Mesothelial cell of epicardium (in vitro differentiated cells): ENCODE measurements at regions not wholly inside any gene's neighbourhood (a gene's known extent, or its start where the extent isn't known, plus 50 kb on each side); places are given as distances from the start of the nearest gene placed in this dataset.

ENCODE experiments used
- DNase-seq, 2 experiments: peaks; one replicate each; pipeline ENCODE4 v3.0.0; 2021; ENCODE audit warnings: low spot score in 2 of 2; ENCODE audit not compliant: unreplicated experiment in 2 of 2
- H3K27ac Mint-ChIP-seq: 2 replicates; pipeline ENCODE4 v1.8.0; 2021; ENCODE audit warnings: mixed read lengths
- H3K27me3 Mint-ChIP-seq: 2 replicates; pipeline ENCODE4 v1.8.0; 2021; ENCODE audit warnings: low read depth, mixed read lengths
- H3K36me3 Mint-ChIP-seq: 2 replicates; pipeline ENCODE4 v1.8.0; 2021; ENCODE audit warnings: mixed read lengths
- H3K4me1 Mint-ChIP-seq: 2 replicates; pipeline ENCODE4 v1.8.0; 2021; ENCODE audit warnings: mixed read lengths
- H3K4me3 Mint-ChIP-seq: 2 replicates; pipeline ENCODE4 v1.8.0; 2021; ENCODE audit warnings: mild to moderate bottlenecking, moderate library complexity, mixed read lengths
- H3K9me3 Mint-ChIP-seq: 2 replicates; pipeline ENCODE4 v1.8.0; 2021; ENCODE audit warnings: mixed read lengths
- CTCF ChIP-seq: fragments of 200-600 bp; sonication (generic); IDR thresholded peaks from one replicate; pipeline ENCODE4 v1.5.0; 2021; ENCODE audit warnings: antibody characterized with exemption; ENCODE audit not compliant: unreplicated experiment

DNA sequence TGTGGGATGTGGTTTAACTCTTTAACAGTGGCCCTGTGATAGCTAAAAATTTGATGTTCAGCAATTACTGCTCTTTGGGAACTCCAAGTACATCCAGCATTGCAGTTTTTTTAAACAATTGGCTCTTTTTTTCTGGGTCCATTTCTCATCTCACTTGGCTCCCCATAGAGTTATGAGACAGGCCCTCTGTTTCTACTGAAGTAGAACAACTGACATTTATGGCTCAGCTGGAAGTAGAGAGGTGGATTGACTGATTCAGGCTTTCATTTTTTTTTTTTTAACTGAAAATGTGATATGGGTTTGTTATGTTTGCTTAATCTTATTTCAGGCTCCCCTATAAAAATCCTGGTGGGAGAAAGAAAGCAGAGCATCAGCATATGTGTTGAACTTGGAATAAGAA is 96.6 kb upstream of the CD180 start:
- H3K4me3 Mint-ChIP-seq, result no peak overlapping the region
- no peak for TF ChIP-seq CTCF
- H3K27me3 Mint-ChIP-seq, result no peaks in the 10 kb centered on the region
- peaks cover 11% of the 10 kb centered on the region for H3K4me1 Mint-ChIP-seq
- H3K27ac Mint-ChIP-seq, result no peak overlapping the region
- H3K9me3 Mint-ChIP-seq, result peaks cover under 1% of the 10 kb centered on the region
- H3K36me3 Mint-ChIP-seq, result no peaks in the 10 kb centered on the region
- DNase-seq, result no peak

DNA sequence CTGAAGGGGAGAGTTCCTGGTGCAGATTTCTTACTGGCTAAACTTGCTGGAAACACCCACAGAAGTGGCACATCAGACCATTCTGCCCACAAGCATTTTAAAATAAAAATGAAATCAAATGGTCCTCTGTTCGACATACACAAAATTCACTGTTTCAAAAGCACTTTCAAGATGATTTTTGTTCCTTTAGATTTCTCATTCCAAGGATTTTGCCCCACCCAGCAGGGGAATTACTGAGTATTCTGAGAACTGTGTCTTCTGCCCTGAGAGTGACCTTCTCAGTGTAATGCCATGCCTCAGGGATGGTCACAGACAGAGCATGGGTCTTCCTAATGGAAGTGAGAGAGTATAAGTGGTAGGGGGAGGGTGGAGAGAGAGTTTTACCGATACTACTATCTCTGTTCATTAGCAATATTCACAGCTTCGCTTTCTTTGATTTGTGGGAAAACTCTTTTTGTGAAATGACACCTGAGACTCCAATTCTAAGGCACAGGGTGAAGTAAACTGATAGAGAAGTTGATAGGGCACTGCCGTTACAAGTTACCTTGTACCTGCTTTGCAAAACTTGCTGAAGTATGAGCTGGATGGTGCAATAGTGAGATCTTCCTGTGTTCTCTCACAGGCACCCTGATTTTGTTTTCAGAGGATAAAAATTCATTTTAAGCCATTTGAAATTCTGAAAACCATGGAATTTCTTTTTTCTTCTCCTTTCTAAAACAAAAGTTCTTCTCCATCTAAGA is 95.8 kb upstream of the CD180 start:
- peaks cover 16% of the 10 kb centered on the region for H3K4me1 Mint-ChIP-seq
- no peaks in the 10 kb centered on the region for H3K36me3 Mint-ChIP-seq
- no peaks in the 10 kb centered on the region for H3K27me3 Mint-ChIP-seq
- no peak for DNase-seq
- H3K4me3 Mint-ChIP-seq, result no peak overlapping the region
- no peak overlapping the region for H3K27ac Mint-ChIP-seq
- H3K9me3 Mint-ChIP-seq, result no peaks in the 10 kb centered on the region
- no peak for TF ChIP-seq CTCF

DNA sequence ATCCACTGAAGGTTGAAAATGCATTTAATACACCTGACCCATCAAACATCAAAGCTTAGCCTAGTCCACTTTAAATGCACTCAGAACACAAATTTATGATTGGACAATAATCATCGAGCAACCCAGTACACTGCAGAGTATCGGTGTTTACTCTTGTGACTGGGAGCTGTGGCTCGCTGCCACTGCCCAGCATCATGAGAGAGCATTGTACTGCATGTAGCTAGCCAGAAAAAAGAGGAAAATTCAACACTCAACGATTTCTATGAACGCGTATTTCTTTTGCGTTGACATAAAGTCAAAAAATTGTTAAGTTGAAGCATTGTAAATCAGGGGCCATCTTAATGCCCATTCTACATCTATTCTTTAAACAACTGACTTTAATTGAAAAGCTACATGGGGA is 95.1 kb upstream of the CD180 start:
- Mint-ChIP-seq H3K36me3 (no peaks in the 10 kb centered on the region), H3K27ac (no peak overlapping the region), H3K9me3 (no peaks in the 10 kb centered on the region), H3K27me3 (no peaks in the 10 kb centered on the region), H3K4me1 (peaks cover 16% of the 10 kb centered on the region), H3K4me3 (no peak overlapping the region)
- TF ChIP-seq CTCF, result no peak
- DNase-seq, result no peak

DNA sequence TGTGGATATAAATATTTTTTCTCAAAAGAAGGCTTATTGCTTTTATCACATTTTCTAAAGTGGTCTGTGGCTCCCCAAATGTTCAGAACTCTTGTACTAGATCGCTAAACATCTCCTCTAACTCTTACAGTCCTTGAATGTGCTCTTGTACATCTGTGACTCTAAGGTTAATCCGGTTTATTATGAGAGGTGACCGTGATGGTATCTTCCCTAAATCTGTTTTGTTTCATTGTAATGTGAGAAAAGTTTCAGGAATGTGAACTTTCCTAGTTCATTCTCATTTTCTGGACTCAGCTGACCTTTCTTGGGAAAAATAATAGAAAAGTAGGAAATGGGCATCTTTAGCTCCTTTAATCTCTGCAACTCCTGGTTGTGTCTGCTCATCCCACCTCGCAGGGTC is 94.5 kb upstream of the CD180 start:
- Mint-ChIP-seq H3K4me1 (peaks cover 16% of the 10 kb centered on the region), H3K9me3 (no peaks in the 10 kb centered on the region), H3K27me3 (no peaks in the 10 kb centered on the region), H3K4me3 (no peak overlapping the region), H3K36me3 (no peaks in the 10 kb centered on the region), H3K27ac (no peak overlapping the region)
- TF ChIP-seq CTCF, result no peak
- no peak for DNase-seq

- H3K27ac Mint-ChIP-seq, result no peak overlapping the region
- no peaks in the 10 kb centered on the region for H3K27me3 Mint-ChIP-seq
- no peak overlapping the region for H3K4me3 Mint-ChIP-seq
- no peak for DNase-seq
- H3K4me1 Mint-ChIP-seq, result peaks cover 16% of the 10 kb centered on the region
- no peak for TF ChIP-seq CTCF
- no peaks in the 10 kb centered on the region for H3K9me3 Mint-ChIP-seq
- H3K36me3 Mint-ChIP-seq, result no peaks in the 10 kb centered on the region
Observed at GRCh38 chr5:67290655-67291054, 94.1 kb upstream of the CD180 start.
